Omental fat pad (tissue), 3 donors: ENCODE measurements at regions not wholly inside any gene's neighbourhood (a gene's known extent, or its start where the extent isn't known, plus 50 kb on each side); places are given as distances from the start of the nearest gene placed in this dataset.

Experiments used
- ATAC-seq: fragments of 150-250 bp; one replicate; pipeline ENCODE4 v1.9.1; 2016; ENCODE audit warnings: mild to moderate bottlenecking, moderate library complexity; ENCODE audit not compliant: low FRiP score
- DNase-seq: peaks from one replicate; pipeline ENCODE4 v3.0.0-alpha.2; 2019; ENCODE audit warnings: low spot score
- CTCF ChIP-seq, 3 donors: fragments of 450-650 bp; IDR thresholded peaks; one replicate each; pipeline ENCODE4 v1.5.1; 2016 to 2017; ENCODE audit warnings: antibody characterized with exemption in 3 of 3, mild to moderate bottlenecking in 3 of 3, moderate library complexity in 2 of 3

DNA sequence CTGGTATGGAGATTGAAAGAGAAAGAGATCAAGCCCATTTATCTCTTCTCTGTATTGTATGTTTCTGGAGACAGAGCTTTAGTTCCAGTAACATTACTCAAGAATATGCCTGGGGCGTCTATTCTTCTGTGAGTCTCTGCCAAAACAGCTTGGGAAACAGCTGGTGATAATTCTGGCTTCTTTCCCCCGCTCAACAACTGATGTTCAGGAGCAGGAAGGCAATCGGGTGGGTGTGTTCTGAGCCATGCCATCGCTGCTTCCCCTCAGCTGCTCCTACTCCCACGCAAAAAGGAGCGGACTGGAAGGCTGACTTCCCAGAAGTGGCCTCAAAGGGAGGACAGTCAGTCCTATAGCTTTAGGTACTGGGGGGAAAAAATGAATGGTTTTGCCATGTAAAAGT is 695.1 kb downstream of the PLCL1 start:
- DNase-seq (no peak), ATAC-seq (peak; percentile 75)
- no peak for TF ChIP-seq CTCF (IDR thresholded peaks at IDR 0.05)

GRCh38 chr2:198498516-198498915 is 694.1 kb downstream of the PLCL1 start:
- no peak for DNase-seq
- no peak for TF ChIP-seq CTCF (IDR thresholded peaks at IDR 0.05)
- no peak for ATAC-seq

DNA sequence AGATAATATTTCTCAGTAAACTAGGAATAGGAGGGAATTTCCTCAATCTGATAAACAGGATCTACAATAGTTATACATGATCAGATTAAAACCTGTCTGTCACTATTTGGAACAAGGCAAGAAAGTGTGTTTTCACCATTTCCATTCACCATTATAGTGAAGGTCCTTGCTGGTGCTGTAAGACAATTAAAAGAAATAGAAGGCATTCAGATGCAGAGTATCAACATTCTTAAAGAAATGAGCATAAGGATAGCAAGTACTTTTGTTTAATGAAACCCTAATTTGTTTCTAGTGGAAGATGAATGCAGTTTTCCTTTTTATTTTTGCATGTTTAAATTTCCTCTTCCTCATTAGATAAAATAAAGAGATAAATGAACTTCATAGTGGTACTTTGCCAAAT is 693.7 kb downstream of the PLCL1 start:
- TF ChIP-seq CTCF (IDR thresholded peaks at IDR 0.05) = no peak

GRCh38 chr2:198494931-198495330 is 690.5 kb downstream of the PLCL1 start:
- no peak for ATAC-seq
- no peak for TF ChIP-seq CTCF (IDR thresholded peaks at IDR 0.05)
- DNase-seq = no peak

More for the DNA sequence above, 693.7 kb downstream of the PLCL1 start:
- ATAC-seq (no peak), DNase-seq (no peak)

- ATAC-seq (no peak), DNase-seq (no peak)
- no peak for TF ChIP-seq CTCF (IDR thresholded peaks at IDR 0.05)
Measured at GRCh38 chr2:198490748-198491147, 686.4 kb downstream of the PLCL1 start.

GRCh38 chr2:198488964-198489363 is 684.6 kb downstream of the PLCL1 start:
- ATAC-seq (no peak), DNase-seq (no peak)
- TF ChIP-seq CTCF (IDR thresholded peaks at IDR 0.05) = no peak

GRCh38 chr2:198483051-198483450 is 678.7 kb downstream of the PLCL1 start:
- no peak for TF ChIP-seq CTCF (IDR thresholded peaks at IDR 0.05)
- DNase-seq (no peak), ATAC-seq (no peak)
